AG09319 (cell line): ENCODE measurements at regions not wholly inside any gene's neighbourhood (a gene's known extent, or its start where the extent isn't known, plus 50 kb on each side); places are given as distances from the start of the nearest gene placed in this dataset.

Source experiments
- DNase-seq: peaks from one replicate; pipeline ENCODE4 v3.0.0-alpha.2; 2010; ENCODE audit warnings: low read depth; ENCODE audit errors: extremely low read depth
- TF ChIP-seq, protein P1 (sequence below): IDR thresholded peaks from 2 replicates; pipeline ENCODE4 v1.5.1; 2011; ENCODE audit warnings: low read depth, mild to moderate bottlenecking, inconsistent platforms, low read length, moderate library complexity

DNA sequence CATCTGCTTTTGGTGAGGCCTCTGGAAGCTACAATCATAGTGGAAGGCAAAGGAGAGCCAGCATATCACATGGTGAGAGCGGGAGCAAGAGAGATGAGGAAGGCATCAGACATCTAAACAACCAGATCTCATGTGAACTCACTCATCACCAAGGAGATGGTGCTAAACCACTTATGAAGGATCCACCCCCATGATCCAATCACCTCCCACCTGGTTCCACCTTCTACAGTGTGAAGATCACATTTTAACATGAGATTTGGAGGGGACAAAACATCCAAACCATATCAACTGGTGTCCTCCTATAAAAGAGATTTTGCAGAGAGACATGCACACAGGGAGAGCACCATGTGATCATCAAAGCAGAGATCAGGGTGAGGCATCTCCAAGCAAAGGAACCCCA, 578.6 kb downstream of the MATN1 start:
- TF ChIP-seq, protein P1, sequence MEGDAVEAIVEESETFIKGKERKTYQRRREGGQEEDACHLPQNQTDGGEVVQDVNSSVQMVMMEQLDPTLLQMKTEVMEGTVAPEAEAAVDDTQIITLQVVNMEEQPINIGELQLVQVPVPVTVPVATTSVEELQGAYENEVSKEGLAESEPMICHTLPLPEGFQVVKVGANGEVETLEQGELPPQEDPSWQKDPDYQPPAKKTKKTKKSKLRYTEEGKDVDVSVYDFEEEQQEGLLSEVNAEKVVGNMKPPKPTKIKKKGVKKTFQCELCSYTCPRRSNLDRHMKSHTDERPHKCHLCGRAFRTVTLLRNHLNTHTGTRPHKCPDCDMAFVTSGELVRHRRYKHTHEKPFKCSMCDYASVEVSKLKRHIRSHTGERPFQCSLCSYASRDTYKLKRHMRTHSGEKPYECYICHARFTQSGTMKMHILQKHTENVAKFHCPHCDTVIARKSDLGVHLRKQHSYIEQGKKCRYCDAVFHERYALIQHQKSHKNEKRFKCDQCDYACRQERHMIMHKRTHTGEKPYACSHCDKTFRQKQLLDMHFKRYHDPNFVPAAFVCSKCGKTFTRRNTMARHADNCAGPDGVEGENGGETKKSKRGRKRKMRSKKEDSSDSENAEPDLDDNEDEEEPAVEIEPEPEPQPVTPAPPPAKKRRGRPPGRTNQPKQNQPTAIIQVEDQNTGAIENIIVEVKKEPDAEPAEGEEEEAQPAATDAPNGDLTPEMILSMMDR = no peak
- DNase-seq = no peak

DNA sequence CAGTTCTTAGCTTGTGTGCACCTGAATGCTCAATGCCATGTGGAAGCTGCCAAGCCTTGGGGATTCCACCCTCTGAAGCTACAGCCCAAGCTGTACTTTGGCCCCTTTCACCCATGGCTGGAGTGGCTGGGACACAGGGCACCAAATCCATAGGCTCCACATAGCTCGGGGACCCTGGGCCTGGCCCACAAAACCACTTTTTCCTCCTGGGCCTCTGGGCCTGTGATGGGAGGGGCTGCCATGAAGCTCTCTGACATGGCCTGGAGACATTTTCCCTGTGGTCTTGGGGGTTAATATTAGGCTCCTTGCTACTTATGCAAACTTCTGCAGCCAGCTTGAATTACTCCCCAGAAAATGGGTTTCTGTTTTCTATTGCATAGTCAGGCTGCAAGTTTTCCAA, 579.9 kb downstream of the MATN1 start:
- TF ChIP-seq, protein P1 = no peak
- DNase-seq = no peak

DNA sequence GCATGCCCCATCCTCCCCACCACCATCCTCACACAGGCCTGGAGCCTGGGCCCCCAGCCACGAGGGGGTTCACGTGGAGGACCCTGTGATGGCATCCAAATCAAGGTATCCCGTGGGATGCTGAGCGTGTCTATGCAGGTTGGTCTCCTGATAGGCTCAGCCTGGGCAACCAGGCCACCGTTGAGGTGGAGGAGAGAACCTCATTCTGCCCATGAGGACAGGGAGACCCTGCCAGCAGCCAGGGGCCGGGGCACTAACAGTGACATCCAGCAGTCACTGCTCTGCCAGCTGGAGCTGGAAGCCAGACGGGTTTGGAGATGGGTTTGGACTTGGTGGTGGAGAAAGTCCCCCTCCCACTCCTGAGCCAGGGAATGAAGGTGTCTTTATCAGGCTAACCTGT, 582.8 kb downstream of the MATN1 start:
- DNase-seq = no peak
- TF ChIP-seq, protein P1 = no peak

DNA sequence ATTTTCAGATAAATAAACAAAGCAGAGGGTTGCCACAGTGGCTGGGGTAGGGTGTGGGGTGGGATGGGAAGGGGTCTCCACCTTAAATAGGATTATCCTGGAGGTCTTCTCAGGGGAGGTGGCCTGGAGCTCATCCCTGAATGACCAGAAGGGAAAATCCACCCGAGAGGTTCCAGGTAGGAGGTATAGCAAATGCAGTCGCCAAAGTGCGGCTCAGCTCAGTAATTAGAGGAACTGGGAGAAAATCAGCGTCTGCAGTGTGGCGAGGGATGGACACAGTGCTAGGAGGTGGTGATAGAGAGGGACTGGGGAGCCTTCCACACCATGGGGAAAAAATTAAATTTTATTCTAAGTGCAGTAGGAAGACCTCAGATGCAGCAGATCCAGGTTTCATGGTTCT, 584.5 kb downstream of the MATN1 start:
- DNase-seq = no peak

DNA sequence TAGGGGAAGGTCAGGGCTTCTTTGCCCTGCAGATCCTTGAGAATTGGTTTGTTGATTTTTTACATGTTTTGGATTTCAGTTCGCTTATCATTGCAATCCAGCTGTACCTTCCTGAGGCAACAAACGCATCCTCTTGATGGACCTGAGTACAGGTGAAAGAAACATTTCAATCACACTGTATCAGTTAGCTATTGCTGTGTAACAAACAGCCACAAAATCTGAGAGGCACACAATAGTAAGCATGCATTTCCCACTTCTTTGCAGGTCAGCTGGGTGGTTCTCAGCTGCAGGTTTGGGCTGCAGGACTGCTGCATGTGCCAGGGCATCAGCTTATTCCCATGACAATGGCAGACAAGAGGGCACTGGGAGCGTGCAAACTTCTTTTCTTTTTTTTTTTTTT, 586.4 kb downstream of the MATN1 start:
- TF ChIP-seq, protein P1 = no peak
- no peak for DNase-seq

More for the DNA sequence above, 584.5 kb downstream of the MATN1 start:
- TF ChIP-seq, protein P1 = no peak

DNA sequence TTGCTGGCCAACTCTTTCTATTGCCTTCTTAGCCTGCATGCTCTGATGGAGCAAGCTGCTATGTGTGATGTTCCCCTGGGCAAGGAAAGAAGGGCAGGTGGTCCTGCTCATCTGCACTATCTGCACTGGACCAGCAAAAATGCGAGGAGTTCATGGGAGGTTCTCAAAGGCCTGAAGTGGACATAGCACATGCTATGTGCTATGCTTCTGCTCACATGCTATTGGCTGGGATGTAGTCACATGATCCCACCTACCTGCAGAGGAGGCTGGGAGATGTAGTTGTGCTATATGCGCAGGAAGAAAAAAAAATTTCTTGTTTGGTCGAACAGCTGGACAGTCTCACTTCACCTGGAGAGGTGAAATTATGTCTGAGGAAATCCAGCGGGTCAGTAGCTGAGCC, 587.7 kb downstream of the MATN1 start:
- TF ChIP-seq, protein P1 = no peak
- no peak for DNase-seq

DNA sequence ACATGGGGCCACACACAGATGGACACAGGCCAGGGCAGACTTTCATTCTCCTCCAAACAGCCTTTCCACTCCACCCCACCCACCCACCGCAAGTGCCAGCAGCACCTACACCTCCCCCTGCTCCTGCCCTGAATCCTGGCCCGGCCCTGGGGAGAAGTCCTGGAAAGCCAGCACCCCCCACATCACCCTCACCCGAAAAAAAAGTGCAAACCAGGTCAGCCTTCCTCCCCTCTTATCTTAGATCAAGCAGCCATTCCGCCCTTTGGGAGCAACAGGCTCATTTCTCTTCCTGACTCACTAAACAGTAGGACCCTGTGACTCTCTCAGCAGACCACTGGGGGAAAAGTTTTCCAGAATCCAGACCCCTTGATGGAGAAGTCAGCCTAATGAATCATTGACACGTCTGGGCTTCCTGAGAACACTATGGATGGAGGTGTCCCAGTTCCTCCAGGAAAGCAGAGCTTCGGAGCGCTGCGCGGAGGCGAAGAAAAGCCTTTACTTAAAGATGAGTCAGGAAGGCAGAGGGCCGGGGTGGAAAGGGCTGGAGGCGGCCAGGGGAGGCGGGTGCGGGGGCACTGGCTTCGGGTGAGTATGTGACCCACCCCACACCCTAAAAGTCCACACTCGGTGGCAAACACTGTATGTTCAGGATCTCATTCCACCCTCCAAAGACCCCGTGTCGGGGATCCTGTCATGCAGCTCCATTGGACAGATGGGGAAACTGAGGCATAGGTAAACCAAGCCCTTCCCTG, 588.7 kb downstream of the MATN1 start:
- no peak for DNase-seq
- TF ChIP-seq, protein P1 = no peak
